Adrenal gland (tissue), 9 donors: ENCODE measurements at regions not wholly inside any gene's neighbourhood (a gene's known extent, or its start where the extent isn't known, plus 50 kb on each side); places are given as distances from the start of the nearest gene placed in this dataset.

ENCODE experiments used
- DNase-seq, 7 donors: peaks; one replicate each; pipeline ENCODE4 v3.0.0-alpha.2; 2019 to 2020
- H3K27ac ChIP-seq, 5 donors: fragments of 200-600 bp; sonication (generic) in 4 of 5; 1 replicate in 3 of 5; 2 replicates in 2 of 5; pipeline versions ENCODE4 v1.5.1 to v1.8.0; 2016 to 2020; ENCODE audit warnings: mild to moderate bottlenecking in 1 of 5
- H3K27me3 ChIP-seq: fragments of 200-600 bp; 2 replicates; pipeline ENCODE4 v1.8.0; 2021
- H3K36me3 ChIP-seq, 2 donors: fragments of 200-600 bp; replicated peaks in 1 of 2; 1 replicate in 1 of 2; 2 replicates in 1 of 2; pipeline versions ENCODE4 v1.5.1 to v1.8.0; 2018 to 2022
- H3K4me1 ChIP-seq, 2 donors: fragments of 200-600 bp; replicated peaks in 1 of 2; 1 replicate in 1 of 2; 2 replicates in 1 of 2; pipeline versions ENCODE4 v1.5.1 to v1.8.0; 2018 to 2021
- H3K4me3 ChIP-seq, 4 donors: fragments of 200-600 bp; sonication (generic) in 3 of 4; one replicate each; pipeline ENCODE4 v1.5.1; 2016 to 2018
- H3K9me3 ChIP-seq, 3 donors: fragments of 200-600 bp; sonication (generic) in 1 of 3; replicated peaks in 1 of 3; 1 replicate in 2 of 3; 2 replicates in 1 of 3; pipeline versions ENCODE4 v1.5.1 to v1.8.0; 2016 to 2021
- CTCF ChIP-seq, 6 experiments: fragments of 450-650 bp in 4 of 6; fragments of 200-600 bp in 2 of 6; sonication (generic) in 1 of 6; IDR thresholded peaks; 1 replicate in 5 of 6; 2 replicates in 1 of 6; pipeline versions ENCODE4 v1.5.1 to v1.8.0; 2016 to 2021; ENCODE audit warnings: antibody characterized with exemption in 6 of 6, mild to moderate bottlenecking in 2 of 6, moderate library complexity in 1 of 6
- POLR2A ChIP-seq, 2 donors: fragments of 450-650 bp; IDR thresholded peaks; one replicate each; pipeline ENCODE4 v1.6.1; 2017; ENCODE audit warnings: antibody characterized with exemption in 2 of 2, mild to moderate bottlenecking in 2 of 2, moderate library complexity in 1 of 2
- WGBS, 4 donors: extraction: QIAGEN DNeasy Blood & Tissue Kit in 2 of 4; methylation state at CpG; one replicate each; pipeline versions ENCODE4 v1.1.5 to v1.1.7; 2013 to 2017; 5-methylcytosine and 5-hydroxymethylcytosine counted together
- intact Hi-C, 2 donors: fragments of 100-400 bp; cut with DNase I; formaldehyde crosslinking; loops; one replicate each; pipeline versions ENCODE4 v1.14.1 to v1.15.0; 2022 to 2023
- donor health status: healthy with polysubstance abuse.
- donor health status: Bipolar disorder and iron deficiency.
- donor health status: DM: yes; HTN: yes; CAD: no.
- donor health status: DM: no; HTN: no; CAD: no.
- donor health status: DM: no; HTN: no; CAD: no.

- H3K4me1 ChIP-seq: no peaks in the 10 kb centered on the region
- H3K9me3 ChIP-seq: no peaks in the 10 kb centered on the region
- no peak overlapping the region for H3K4me3 ChIP-seq
- no peaks in the 10 kb centered on the region for H3K27me3 ChIP-seq
- no peak for TF ChIP-seq CTCF (IDR thresholded peaks at IDR 0.05)
- no peak for TF ChIP-seq POLR2A (IDR thresholded peaks at IDR 0.05)
- intact Hi-C loops: no loop called here
- 60 to 68% (median 64%) methylated on average over 4 of the region's 4 CpGs for WGBS, 4 donors
- peak in 2 of 7 donors; percentile 11 to 15 for DNase-seq
- H3K27ac ChIP-seq: no peak overlapping the region
- no peaks in the 10 kb centered on the region for H3K36me3 ChIP-seq
Measured at GRCh38 chr6:77106992-77107391, 356.3 kb downstream of the HTR1B start.

- H3K4me3 ChIP-seq: no peak overlapping the region
- H3K36me3 ChIP-seq: no peaks in the 10 kb centered on the region
- no peaks in the 10 kb centered on the region for H3K27me3 ChIP-seq
- DNase-seq: no peak
- no peak overlapping the region for H3K27ac ChIP-seq
- TF ChIP-seq POLR2A (IDR thresholded peaks at IDR 0.05) (no peak), CTCF (IDR thresholded peaks at IDR 0.05) (no peak)
- no peaks in the 10 kb centered on the region for H3K4me1 ChIP-seq
- WGBS, 4 donors: 77 to 81% (median 80%) methylated on average over 2 of the region's 2 CpGs
- intact Hi-C loops: no loop called here
- H3K9me3 ChIP-seq: no peaks in the 10 kb centered on the region
Measured at GRCh38 chr6:77105091-77105490, 358.2 kb downstream of the HTR1B start.

GRCh38 chr6:77097940-77098339, 365.4 kb downstream of the HTR1B start:
- WGBS, 4 donors: 74 to 93% (median 79%) methylated on average over 2 of the region's 2 CpGs
- H3K27ac ChIP-seq: no peak overlapping the region
- DNase-seq: no peak
- H3K36me3 ChIP-seq: no peaks in the 10 kb centered on the region
- TF ChIP-seq CTCF (IDR thresholded peaks at IDR 0.05): no peak
- no peak for TF ChIP-seq POLR2A (IDR thresholded peaks at IDR 0.05)
- no peak overlapping the region for H3K4me3 ChIP-seq
- H3K4me1 ChIP-seq: no peaks in the 10 kb centered on the region
- H3K27me3 ChIP-seq: no peaks in the 10 kb centered on the region
- intact Hi-C loops: no loop called here
- no peaks in the 10 kb centered on the region for H3K9me3 ChIP-seq

GRCh38 chr6:77095936-77096627, 367.2 kb downstream of the HTR1B start:
- DNase-seq: no peak
- Histone ChIP-seq H3K36me3 (no peaks in the 10 kb centered on the region), H3K9me3 (no peaks in the 10 kb centered on the region), H3K4me1 (no peaks in the 10 kb centered on the region), H3K4me3 (no peak overlapping the region), H3K27ac (no peak overlapping the region), H3K27me3 (no peaks in the 10 kb centered on the region)
- intact Hi-C loops: no loop called here
- 63 to 83% (median 79%) methylated on average over 3 of the region's 3 CpGs for WGBS, 4 donors
- TF ChIP-seq POLR2A (IDR thresholded peaks at IDR 0.05) (no peak), CTCF (IDR thresholded peaks at IDR 0.05) (no peak)
